A549 (cell line): ENCODE measurements at regions not wholly inside any gene's neighbourhood (a gene's known extent, or its start where the extent isn't known, plus 50 kb on each side); places are given as distances from the start of the nearest gene placed in this dataset.

ENCODE experiments used
- CTCF ChIP-seq: fragments of >200 bp; sonication (Bioruptor Twin); formaldehyde crosslinking; IDR thresholded peaks from 3 replicates; pipeline ENCODE4 v1.5.1; 2016
- EP300 ChIP-seq, 2 experiments: fragments of >200 bp; sonication (Bioruptor Twin); formaldehyde crosslinking; IDR thresholded peaks; 2 replicates in 1 of 2; 3 replicates in 1 of 2; pipeline ENCODE4 v1.6.1; 2016 to 2017
- HMGXB4 ChIP-seq: fragments of 250-450 bp; sonication (Bioruptor Pico); IDR thresholded peaks from 2 replicates; pipeline ENCODE4 v1.5.0; 2021; ENCODE audit warnings: mild to moderate bottlenecking, moderate library complexity, borderline replicate concordance
- MAFK ChIP-seq: fragments of 450-650 bp; IDR thresholded peaks from 2 replicates; pipeline ENCODE4 v1.6.1; 2014; ENCODE audit not compliant: partially characterized antibody
- MAX ChIP-seq: IDR thresholded peaks from 2 replicates; pipeline ENCODE4 v1.6.1; 2012
- POLR2A ChIP-seq: IDR thresholded peaks from 2 replicates; pipeline ENCODE4 v1.6.1; 2012; ENCODE audit warnings: mild to moderate bottlenecking, low read length
- RAD21 ChIP-seq, 2 experiments: fragments of >200 bp in 1 of 2; sonication (Bioruptor Twin) in 1 of 2; formaldehyde crosslinking in 1 of 2; IDR thresholded peaks in 1 of 2; conservative IDR thresholded peaks in 1 of 2; 2 replicates in 1 of 2; 3 replicates in 1 of 2; pipeline ENCODE4 v1.6.1; 2012 to 2018; ENCODE audit warnings: inconsistent platforms in 1 of 2
- RARB ChIP-seq: fragments of 250-450 bp; sonication (Bioruptor Pico); IDR thresholded peaks from 2 replicates; pipeline ENCODE4 v1.8.0; 2021; ENCODE audit warnings: mild to moderate bottlenecking, moderate library complexity
- RCOR1 ChIP-seq: fragments of 150-350 bp; IDR thresholded peaks from 2 replicates; pipeline ENCODE4 v1.6.1; 2014; ENCODE audit warnings: antibody characterized with exemption, low read length, low read depth
- RFX5 ChIP-seq: fragments of 450-650 bp; IDR thresholded peaks from 2 replicates; pipeline ENCODE4 v1.7.1; 2014; ENCODE audit warnings: antibody characterized with exemption, mild to moderate bottlenecking, moderate library complexity
- USF2 ChIP-seq: fragments of 450-650 bp; IDR thresholded peaks from 2 replicates; pipeline ENCODE4 v1.6.1; 2014; ENCODE audit warnings: antibody characterized with exemption
- ZSCAN20 ChIP-seq: fragments of 250-450 bp; sonication (Bioruptor Pico); IDR thresholded peaks from 2 replicates; pipeline ENCODE4 v1.8.0; 2022; ENCODE audit warnings: mild to moderate bottlenecking, moderate library complexity

- TF ChIP-seq CTCF (no peak), EP300 (IDR thresholded peaks at IDR 0.05) (no peak), RAD21 (conservative IDR thresholded peaks at IDR 0.05 in 1 of 2, IDR thresholded peaks at IDR 0.05 in 1 of 2) (no peak), MAX (no peak), ZSCAN20 (CRISPR knock-in tag) (no peak), MAFK (no peak), POLR2A (no peak), USF2 (no peak), HMGXB4 (no peak), RCOR1 (no peak), RARB (CRISPR knock-in tag) (no peak), RFX5 (no peak)
Observed at GRCh38 chr15:62571072-62571471, 406.0 kb upstream of the C2CD4B start.
